ENCODE measurements at regions not wholly inside any gene's neighbourhood (a gene's known extent, or its start where the extent isn't known, plus 50 kb on each side); places are given as distances from the start of the nearest gene placed in this dataset.

DNA sequence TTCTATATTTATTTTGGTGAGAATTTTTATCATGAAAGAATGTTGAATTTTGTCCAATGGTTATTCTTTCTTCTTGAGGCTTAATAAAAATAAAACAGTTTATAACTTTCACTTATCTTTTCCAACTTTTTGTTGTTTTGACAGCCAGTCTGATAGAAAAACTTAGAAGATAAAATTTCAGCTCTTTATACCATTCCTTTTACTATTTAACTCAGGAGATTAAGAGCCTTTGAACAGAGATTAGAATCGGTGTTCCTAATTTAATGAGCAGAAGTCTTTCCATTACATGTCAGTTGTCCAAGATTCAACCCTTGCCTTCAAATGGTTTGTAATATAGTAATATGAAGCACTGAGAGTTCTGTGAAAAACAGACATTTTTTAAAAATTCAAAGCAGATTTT lies 97.8 kb upstream of the SEC61G start:
- no peak overlapping the region for H3K27ac ChIP-seq (ENCODE audit: low read depth, low read length)
- H2AFZ ChIP-seq (ENCODE audit: low read depth, low read length, severe bottlenecking) = no peak overlapping the region
- no peaks in the 10 kb centered on the region for H3F3A ChIP-seq (ENCODE audit: insufficient read depth)
- H3K9me2 ChIP-seq (replicated peaks; ENCODE audit: insufficient read depth, low read length) = no peaks in the 10 kb centered on the region
- no peak overlapping the region for H3K9ac ChIP-seq (ENCODE audit: low read length)
- no peaks in the 10 kb centered on the region for H3K79me2 ChIP-seq (ENCODE audit: insufficient read depth, low read length)
- no peak overlapping the region for H3K4me2 ChIP-seq (ENCODE audit: low read depth, low read length, poor library complexity, severe bottlenecking)
- TF ChIP-seq, protein P1, sequence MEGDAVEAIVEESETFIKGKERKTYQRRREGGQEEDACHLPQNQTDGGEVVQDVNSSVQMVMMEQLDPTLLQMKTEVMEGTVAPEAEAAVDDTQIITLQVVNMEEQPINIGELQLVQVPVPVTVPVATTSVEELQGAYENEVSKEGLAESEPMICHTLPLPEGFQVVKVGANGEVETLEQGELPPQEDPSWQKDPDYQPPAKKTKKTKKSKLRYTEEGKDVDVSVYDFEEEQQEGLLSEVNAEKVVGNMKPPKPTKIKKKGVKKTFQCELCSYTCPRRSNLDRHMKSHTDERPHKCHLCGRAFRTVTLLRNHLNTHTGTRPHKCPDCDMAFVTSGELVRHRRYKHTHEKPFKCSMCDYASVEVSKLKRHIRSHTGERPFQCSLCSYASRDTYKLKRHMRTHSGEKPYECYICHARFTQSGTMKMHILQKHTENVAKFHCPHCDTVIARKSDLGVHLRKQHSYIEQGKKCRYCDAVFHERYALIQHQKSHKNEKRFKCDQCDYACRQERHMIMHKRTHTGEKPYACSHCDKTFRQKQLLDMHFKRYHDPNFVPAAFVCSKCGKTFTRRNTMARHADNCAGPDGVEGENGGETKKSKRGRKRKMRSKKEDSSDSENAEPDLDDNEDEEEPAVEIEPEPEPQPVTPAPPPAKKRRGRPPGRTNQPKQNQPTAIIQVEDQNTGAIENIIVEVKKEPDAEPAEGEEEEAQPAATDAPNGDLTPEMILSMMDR (IDR thresholded peaks at IDR 0.05; ENCODE audit: insufficient read depth, low read length, poor library complexity, severe bottlenecking) = no peak
- no peak for TF ChIP-seq EZH2phosphoT487 (conservative IDR thresholded peaks at IDR 0.05; ENCODE audit: low read length)
- H4K20me1 ChIP-seq (ENCODE audit: low read depth, low read length) = no peaks in the 10 kb centered on the region
- no peak overlapping the region for H3K4me3 ChIP-seq (ENCODE audit: insufficient read depth, low read length, poor library complexity, severe bottlenecking)
- no peaks in the 10 kb centered on the region for H3K27me3 ChIP-seq (ENCODE audit: low read length)
- H3K9me3 ChIP-seq (ENCODE audit: insufficient read depth, low read length) = no peaks in the 10 kb centered on the region
- H3K36me3 ChIP-seq (ENCODE audit: low read length) = no peaks in the 10 kb centered on the region

DNA sequence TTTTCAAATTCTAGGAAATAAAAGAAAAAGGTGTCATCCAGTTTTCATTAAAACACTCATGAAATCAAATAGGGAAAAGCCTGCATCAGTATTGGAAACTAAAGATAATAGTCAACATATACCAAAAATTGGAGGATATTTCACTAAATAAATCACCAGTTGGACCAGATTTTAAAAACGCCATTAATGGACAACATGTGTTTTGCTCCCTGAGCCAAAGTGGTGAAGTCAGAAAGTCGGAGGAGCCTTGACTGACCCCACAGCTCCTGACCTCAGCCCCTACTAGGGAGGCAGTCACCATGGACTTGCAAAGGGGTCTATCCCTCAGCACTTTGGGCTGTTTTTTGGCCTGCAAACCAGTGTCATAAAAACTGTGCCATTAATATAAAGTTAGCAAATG lies 98.3 kb upstream of the SEC61G start:
- Histone ChIP-seq H3K9ac (ENCODE audit: low read length) (no peak overlapping the region), H3K27ac (ENCODE audit: low read depth, low read length) (no peak overlapping the region), H3K9me2 (replicated peaks; ENCODE audit: insufficient read depth, low read length) (no peaks in the 10 kb centered on the region), H4K20me1 (ENCODE audit: low read depth, low read length) (no peaks in the 10 kb centered on the region), H3K27me3 (ENCODE audit: low read length) (no peaks in the 10 kb centered on the region), H3F3A (ENCODE audit: insufficient read depth) (no peaks in the 10 kb centered on the region), H3K4me2 (ENCODE audit: low read depth, low read length, poor library complexity, severe bottlenecking) (no peak overlapping the region), H3K79me2 (ENCODE audit: insufficient read depth, low read length) (no peaks in the 10 kb centered on the region), H3K4me3 (ENCODE audit: insufficient read depth, low read length, poor library complexity, severe bottlenecking) (no peak overlapping the region), H3K9me3 (ENCODE audit: insufficient read depth, low read length) (no peaks in the 10 kb centered on the region), H2AFZ (ENCODE audit: low read depth, low read length, severe bottlenecking) (no peak overlapping the region), H3K36me3 (ENCODE audit: low read length) (no peaks in the 10 kb centered on the region)
- no peak for TF ChIP-seq EZH2phosphoT487 (conservative IDR thresholded peaks at IDR 0.05; ENCODE audit: low read length)
- TF ChIP-seq, protein P1 (IDR thresholded peaks at IDR 0.05; ENCODE audit: insufficient read depth, low read length, poor library complexity, severe bottlenecking) = no peak

DNA sequence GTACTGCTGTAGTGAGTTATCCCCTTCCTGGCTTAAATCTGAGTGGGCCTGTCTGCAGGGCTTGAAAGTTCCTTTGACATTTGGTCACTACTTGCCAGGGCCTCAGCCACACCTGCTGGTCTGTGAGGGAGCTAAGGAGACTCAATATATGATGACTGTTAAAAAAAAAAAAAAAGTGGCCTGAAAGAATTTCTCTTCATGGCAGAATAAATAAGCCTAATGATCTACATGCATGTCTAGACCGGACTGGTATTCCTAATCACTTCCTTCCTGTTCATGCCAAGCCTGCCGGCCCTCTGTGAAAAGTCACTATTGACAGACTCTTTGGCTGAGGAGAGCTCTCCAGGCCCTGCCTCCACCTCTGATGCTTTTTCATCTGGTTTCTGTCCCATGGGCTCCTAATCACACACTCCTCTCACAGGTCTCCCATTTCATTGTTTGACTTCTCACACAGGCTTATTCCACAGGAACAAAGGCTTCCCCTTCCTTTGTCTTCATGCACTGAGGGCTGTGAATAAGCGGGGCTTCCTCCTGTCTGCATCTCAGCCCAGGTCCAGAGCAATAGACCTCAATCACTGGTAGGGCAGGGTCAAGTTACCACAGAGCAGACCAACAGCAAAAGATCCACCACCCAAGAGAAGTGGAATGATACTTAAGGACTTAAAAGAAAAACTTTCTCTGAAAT lies 99.1 kb upstream of the SEC61G start:
- no peaks in the 10 kb centered on the region for H3K27me3 ChIP-seq (ENCODE audit: low read length)
- H3K9ac ChIP-seq (ENCODE audit: low read length) = no peak overlapping the region
- no peaks in the 10 kb centered on the region for H3K79me2 ChIP-seq (ENCODE audit: insufficient read depth, low read length)
- H3K4me2 ChIP-seq (ENCODE audit: low read depth, low read length, poor library complexity, severe bottlenecking) = no peak overlapping the region
- H3K27ac ChIP-seq (ENCODE audit: low read depth, low read length) = no peak overlapping the region
- no peaks in the 10 kb centered on the region for H3K9me3 ChIP-seq (ENCODE audit: insufficient read depth, low read length)
- no peak for TF ChIP-seq EZH2phosphoT487 (conservative IDR thresholded peaks at IDR 0.05; ENCODE audit: low read length)
- TF ChIP-seq, protein P1 (IDR thresholded peaks at IDR 0.05; ENCODE audit: insufficient read depth, low read length, poor library complexity, severe bottlenecking) = no peak
- H3F3A ChIP-seq (ENCODE audit: insufficient read depth) = no peaks in the 10 kb centered on the region
- no peaks in the 10 kb centered on the region for H4K20me1 ChIP-seq (ENCODE audit: low read depth, low read length)
- H3K9me2 ChIP-seq (replicated peaks; ENCODE audit: insufficient read depth, low read length) = no peaks in the 10 kb centered on the region
- H2AFZ ChIP-seq (ENCODE audit: low read depth, low read length, severe bottlenecking) = no peak overlapping the region
- H3K4me3 ChIP-seq (ENCODE audit: insufficient read depth, low read length, poor library complexity, severe bottlenecking) = no peak overlapping the region
- no peaks in the 10 kb centered on the region for H3K36me3 ChIP-seq (ENCODE audit: low read length)

Measured in SU-DHL-6 (cell line).